Panc1 (cell line): ENCODE measurements at regions not wholly inside any gene's neighbourhood (a gene's known extent, or its start where the extent isn't known, plus 50 kb on each side); places are given as distances from the start of the nearest gene placed in this dataset.

ENCODE experiments used
- ATAC-seq: fragments of 200-7000 bp; cut with Tn5 transposase; 2 replicates; pipeline ENCODE4 v1.9.1; 2020; ENCODE audit warnings: mild to moderate bottlenecking, moderate library complexity
- BruUV-seq: library from RNA; stranded (reverse); fragments of 400-500 nt; replicated peaks from 2 replicates; lab custom pipeline; 2021; lab: Mats Ljungman, UMichigan
- CTCF ChIA-PET: fragments of 300-600 bp; sonication (Branson Sonifier 250); formaldehyde crosslinking; loops from one replicate; lab custom pipeline; 2022; ENCODE audit warnings: antibody characterized with exemption; lab: Charles Lee
- POLR2A ChIA-PET: fragments of 300-600 bp; sonication (Branson Sonifier 250); formaldehyde crosslinking; loops from one replicate; lab custom pipeline; 2022; ENCODE audit warnings: antibody characterized with exemption; lab: Charles Lee
- DNase-seq: peaks from one replicate; pipeline ENCODE4 v3.0.0-alpha.2; 2010; ENCODE audit warnings: low read depth, low spot score
- H3K27ac ChIP-seq: 2 replicates; pipeline ENCODE4 v1.5.1; 2011; ENCODE audit warnings: mild to moderate bottlenecking, low read length, inconsistent platforms
- H3K27me3 ChIP-seq: fragments of 200-500 bp; sonication (Bioruptor generic); 2 replicates; pipeline ENCODE4 v1.6.0; 2014; ENCODE audit warnings: low read length, inconsistent platforms; ENCODE audit not compliant: control insufficient read depth, insufficient read depth
- H3K36me3 ChIP-seq: fragments of 200-500 bp; sonication (Bioruptor generic); 2 replicates; pipeline ENCODE4 v1.5.1; 2014; ENCODE audit warnings: inconsistent platforms, mild to moderate bottlenecking, low read length, moderate library complexity; ENCODE audit not compliant: control insufficient read depth, insufficient read depth
- H3K4me1 ChIP-seq: 2 replicates; pipeline ENCODE4 v1.5.1; 2011; ENCODE audit warnings: inconsistent platforms, mild to moderate bottlenecking, low read length, moderate library complexity; ENCODE audit not compliant: control insufficient read depth, insufficient read depth
- H3K4me3 ChIP-seq, 2 experiments: 2 replicates each; pipeline ENCODE4 v1.5.1; 2011 to 2012; ENCODE audit warnings: low read depth in 2 of 2, low read length in 2 of 2, mild to moderate bottlenecking in 2 of 2, inconsistent platforms in 1 of 2, moderate library complexity in 1 of 2
- H3K9me3 ChIP-seq: fragments of 200-500 bp; sonication (Bioruptor generic); 2 replicates; pipeline ENCODE4 v1.5.1; 2014; ENCODE audit warnings: low read depth, mild to moderate bottlenecking, inconsistent platforms, low read length, moderate library complexity; ENCODE audit not compliant: control insufficient read depth, insufficient read depth
- POLR2AphosphoS5 ChIP-seq: IDR thresholded peaks from 2 replicates; pipeline ENCODE4 v1.6.1; 2012; ENCODE audit warnings: mild to moderate bottlenecking, low read depth, low read length, moderate library complexity
- REST ChIP-seq, 2 experiments: IDR thresholded peaks; 2 replicates each; pipeline ENCODE4 v1.6.1; 2011 to 2012; ENCODE audit warnings: low read depth in 2 of 2, control low read depth in 1 of 2, low read length in 1 of 2, mild to moderate bottlenecking in 1 of 2, moderate library complexity in 1 of 2; ENCODE audit not compliant: insufficient read depth in 1 of 2
- SIN3A ChIP-seq: IDR thresholded peaks from 2 replicates; pipeline ENCODE4 v1.6.1; 2012; ENCODE audit warnings: low read depth, mild to moderate bottlenecking, low read length, moderate library complexity, borderline replicate concordance; ENCODE audit not compliant: insufficient read depth
- TCF7L2 ChIP-seq: IDR thresholded peaks from 2 replicates; pipeline ENCODE4 v1.6.1; 2011; ENCODE audit warnings: mild to moderate bottlenecking, low read depth, low read length, inconsistent platforms
- in situ Hi-C: cut with HindIII; loops from 2 replicates; pipeline ENCODE4 v1.10.0; 2016; ENCODE audit warnings: low sequenced_read_pairs, low pct_unique_long_range_greater_than_20kb
- intact Hi-C: fragments of 100-400 bp; cut with micrococcal nuclease; formaldehyde crosslinking; loops from one replicate; pipeline ENCODE4 v1.10.0; 2022; ENCODE audit not compliant: unreplicated experiment
- TF ChIP-seq, protein P1 (sequence below): fragments of 450-650 bp; IDR thresholded peaks from 2 replicates; pipeline ENCODE4 v1.5.1; 2017; ENCODE audit warnings: mild to moderate bottlenecking

DNA sequence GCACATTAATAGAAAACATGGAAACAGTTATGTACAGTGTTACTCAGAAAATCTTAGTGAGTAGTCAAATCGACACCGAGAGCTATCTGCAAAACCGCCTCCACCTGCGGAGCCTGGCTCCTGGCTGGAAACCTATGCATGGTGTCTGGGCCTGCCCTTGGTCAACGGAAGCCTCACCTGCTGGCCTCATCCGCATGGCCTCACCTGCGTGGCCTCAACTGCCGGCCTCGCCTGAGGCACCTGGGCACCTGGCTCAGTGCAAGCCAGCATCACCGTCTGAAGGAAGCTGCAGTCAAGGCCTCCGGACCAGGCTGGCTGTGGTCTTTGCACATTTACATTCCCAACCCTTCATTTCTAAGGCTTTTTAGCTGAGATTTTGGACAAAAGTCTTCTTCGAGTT lies 352.1 kb downstream of the POM121L12 start:
- TF ChIP-seq SIN3A, result no peak
- no peak for TF ChIP-seq TCF7L2
- no peak for TF ChIP-seq POLR2AphosphoS5
- TF ChIP-seq REST (IDR thresholded peaks at IDR 0.05; ENCODE audit: insufficient read depth in 1 of 2, low read depth in 2 of 2, low read length in 1 of 2), result no peak
- TF ChIP-seq, protein P1, sequence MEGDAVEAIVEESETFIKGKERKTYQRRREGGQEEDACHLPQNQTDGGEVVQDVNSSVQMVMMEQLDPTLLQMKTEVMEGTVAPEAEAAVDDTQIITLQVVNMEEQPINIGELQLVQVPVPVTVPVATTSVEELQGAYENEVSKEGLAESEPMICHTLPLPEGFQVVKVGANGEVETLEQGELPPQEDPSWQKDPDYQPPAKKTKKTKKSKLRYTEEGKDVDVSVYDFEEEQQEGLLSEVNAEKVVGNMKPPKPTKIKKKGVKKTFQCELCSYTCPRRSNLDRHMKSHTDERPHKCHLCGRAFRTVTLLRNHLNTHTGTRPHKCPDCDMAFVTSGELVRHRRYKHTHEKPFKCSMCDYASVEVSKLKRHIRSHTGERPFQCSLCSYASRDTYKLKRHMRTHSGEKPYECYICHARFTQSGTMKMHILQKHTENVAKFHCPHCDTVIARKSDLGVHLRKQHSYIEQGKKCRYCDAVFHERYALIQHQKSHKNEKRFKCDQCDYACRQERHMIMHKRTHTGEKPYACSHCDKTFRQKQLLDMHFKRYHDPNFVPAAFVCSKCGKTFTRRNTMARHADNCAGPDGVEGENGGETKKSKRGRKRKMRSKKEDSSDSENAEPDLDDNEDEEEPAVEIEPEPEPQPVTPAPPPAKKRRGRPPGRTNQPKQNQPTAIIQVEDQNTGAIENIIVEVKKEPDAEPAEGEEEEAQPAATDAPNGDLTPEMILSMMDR, result no peak
- DNase-seq (no peak), ATAC-seq (no peak)
- H3K9me3 ChIP-seq, result peaks cover 3% of the 10 kb centered on the region; the same call in 1 of the 2 replicates
- H3K27me3 ChIP-seq, result no peaks in the 10 kb centered on the region
- ChIA-PET CTCF (no interaction called here), POLR2A (no interaction called here)
- no peak overlapping the region for H3K4me3 ChIP-seq
- H3K27ac ChIP-seq, result no peak overlapping the region
- H3K4me1 ChIP-seq, result no peaks in the 10 kb centered on the region
- intact Hi-C loops, result no loop called here
- BruUV-seq, result no TSS peak
- no peaks in the 10 kb centered on the region for H3K36me3 ChIP-seq
- in situ Hi-C loops, result no loop called here

DNA sequence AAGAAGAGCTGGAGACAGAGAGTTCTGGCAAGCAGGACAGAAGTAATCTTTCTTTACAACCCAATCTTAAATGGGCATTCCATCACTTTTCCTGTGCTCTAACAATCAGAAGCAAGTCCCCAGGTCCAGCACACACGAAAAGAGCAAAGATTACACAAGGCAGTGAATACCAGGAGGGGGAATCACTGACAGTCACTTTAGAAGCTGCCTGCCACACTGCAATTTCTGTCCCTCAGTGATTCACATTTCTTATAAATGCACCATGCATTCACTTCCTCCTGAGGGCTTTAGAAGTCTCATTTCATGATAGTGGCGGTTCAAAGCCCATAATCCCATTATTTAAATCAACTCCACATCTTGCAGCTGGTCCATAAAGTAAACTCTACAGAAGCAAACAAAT lies 362.5 kb downstream of the POM121L12 start:
- no peak for DNase-seq
- TF ChIP-seq TCF7L2 (no peak), POLR2AphosphoS5 (no peak), REST (IDR thresholded peaks at IDR 0.05; ENCODE audit: insufficient read depth in 1 of 2, low read depth in 2 of 2, low read length in 1 of 2) (no peak), SIN3A (no peak)
- TF ChIP-seq, protein P1, result no peak
- Histone ChIP-seq H3K4me3 (no peak overlapping the region), H3K9me3 (no peaks in the 10 kb centered on the region), H3K27ac (no peak overlapping the region), H3K36me3 (no peaks in the 10 kb centered on the region), H3K4me1 (no peaks in the 10 kb centered on the region), H3K27me3 (no peaks in the 10 kb centered on the region)
- in situ Hi-C loops (no loop called here), intact Hi-C loops (no loop called here)
- BruUV-seq, result no TSS peak
- no peak for ATAC-seq
- POLR2A ChIA-PET, result interaction anchor here (0.5 kb wide), 1 partner anchor 1224 kb away, joined by 3 read pairs; no protein-coding TSS in a partner anchor
- CTCF ChIA-PET, result no interaction called here
